ENCODE measurements at regions not wholly inside any gene's neighbourhood (a gene's known extent, or its start where the extent isn't known, plus 50 kb on each side); places are given as distances from the start of the nearest gene placed in this dataset.
"Not testable (repeated sequence)": the region's sequence is repeated elsewhere in the genome, so short reads cannot be mapped to it uniquely, and the experiment has no call there.

DNA sequence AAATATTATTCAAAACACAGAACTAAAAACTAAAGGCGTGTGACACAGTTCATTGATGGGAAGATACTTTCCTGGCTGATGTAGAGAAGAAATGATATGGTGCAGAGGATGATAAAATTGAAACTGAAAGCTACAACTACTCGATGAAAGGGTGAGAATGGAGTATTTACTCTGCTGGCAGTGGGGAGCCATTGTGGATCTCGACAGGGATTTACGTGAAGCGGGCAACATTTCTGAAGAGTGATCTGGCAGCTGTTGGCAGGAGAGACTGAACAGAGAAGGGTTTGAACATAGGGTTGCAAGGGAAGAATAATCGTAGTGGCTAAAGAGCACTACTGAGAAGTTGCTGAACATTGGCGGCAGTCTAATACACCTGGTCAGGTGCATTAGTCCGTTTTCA, 464.9 kb downstream of the PDZRN4 start:
- no peak for TF ChIP-seq EZH2phosphoT487 (IDR thresholded peaks at IDR 0.05; ENCODE audit: borderline replicate concordance, low read length)
- TF ChIP-seq EZH2 (IDR thresholded peaks at IDR 0.05; ENCODE audit: low read length, unreplicated experiment) = no peak
- TF ChIP-seq, protein P1, sequence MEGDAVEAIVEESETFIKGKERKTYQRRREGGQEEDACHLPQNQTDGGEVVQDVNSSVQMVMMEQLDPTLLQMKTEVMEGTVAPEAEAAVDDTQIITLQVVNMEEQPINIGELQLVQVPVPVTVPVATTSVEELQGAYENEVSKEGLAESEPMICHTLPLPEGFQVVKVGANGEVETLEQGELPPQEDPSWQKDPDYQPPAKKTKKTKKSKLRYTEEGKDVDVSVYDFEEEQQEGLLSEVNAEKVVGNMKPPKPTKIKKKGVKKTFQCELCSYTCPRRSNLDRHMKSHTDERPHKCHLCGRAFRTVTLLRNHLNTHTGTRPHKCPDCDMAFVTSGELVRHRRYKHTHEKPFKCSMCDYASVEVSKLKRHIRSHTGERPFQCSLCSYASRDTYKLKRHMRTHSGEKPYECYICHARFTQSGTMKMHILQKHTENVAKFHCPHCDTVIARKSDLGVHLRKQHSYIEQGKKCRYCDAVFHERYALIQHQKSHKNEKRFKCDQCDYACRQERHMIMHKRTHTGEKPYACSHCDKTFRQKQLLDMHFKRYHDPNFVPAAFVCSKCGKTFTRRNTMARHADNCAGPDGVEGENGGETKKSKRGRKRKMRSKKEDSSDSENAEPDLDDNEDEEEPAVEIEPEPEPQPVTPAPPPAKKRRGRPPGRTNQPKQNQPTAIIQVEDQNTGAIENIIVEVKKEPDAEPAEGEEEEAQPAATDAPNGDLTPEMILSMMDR (conservative IDR thresholded peaks at IDR 0.05; ENCODE audit: low read depth, low read length) = no peak
- ATAC-seq (no peak), DNase-seq (no peak)
- Histone ChIP-seq H3K27ac (ENCODE audit: low read length) (no peak overlapping the region), H3K36me3 (ENCODE audit: low read depth, low read length) (no peaks in the 10 kb centered on the region), H3K27me3 (ENCODE audit: low read length) (peaks cover 13% of the 10 kb centered on the region), H3K9me3 (ENCODE audit: low read length) (no peaks in the 10 kb centered on the region), H3K79me2 (ENCODE audit: low read length) (no peaks in the 10 kb centered on the region), H3K4me2 (ENCODE audit: low read length) (no peak overlapping the region), H3K4me1 (ENCODE audit: insufficient read depth, low read length) (no peaks in the 10 kb centered on the region), H4K20me1 (ENCODE audit: low read length) (no peaks in the 10 kb centered on the region), H3K9ac (ENCODE audit: low read length) (no peak overlapping the region), H2AFZ (ENCODE audit: low read length) (no peak overlapping the region), H3K9me2 (replicated peaks; ENCODE audit: low read length) (no peaks in the 10 kb centered on the region), H3F3A (ENCODE audit: low read length, unreplicated experiment) (no peaks in the 10 kb centered on the region), H3K4me3 (ENCODE audit: low read length) (no peak overlapping the region)
- CTCF ChIA-PET = no interaction called here
- intact Hi-C loops (cut with micrococcal nuclease) = no loop called here
- no TSS peak for BruUV-seq (replicated peaks)
- POLR2A ChIA-PET (ENCODE audit: unreplicated experiment) = no interaction called here

DNA sequence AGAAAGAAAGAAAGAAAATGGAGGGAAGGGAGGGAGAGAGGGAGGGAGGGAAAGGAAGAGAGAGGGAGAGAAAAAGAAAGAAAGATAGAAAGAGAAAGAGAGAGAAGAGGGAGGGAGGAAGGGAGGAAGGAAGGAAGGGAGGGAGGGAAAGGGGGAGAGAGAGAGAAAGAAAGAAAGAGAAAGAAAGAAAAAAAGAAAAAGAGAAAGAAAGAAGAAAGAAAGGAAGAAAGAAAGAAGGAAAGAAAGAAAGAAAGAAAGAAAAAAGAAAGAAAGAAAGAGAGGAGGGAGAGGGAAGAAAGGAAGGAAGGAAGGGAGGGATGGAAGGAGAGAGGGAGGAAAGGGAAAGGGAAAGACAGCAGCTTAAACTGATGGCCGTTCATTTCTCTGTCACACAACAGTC, 457.5 kb downstream of the PDZRN4 start:
- Histone ChIP-seq H3K9ac (ENCODE audit: low read length) (no peak overlapping the region), H3K4me2 (ENCODE audit: low read length) (no peak overlapping the region), H3K27ac (ENCODE audit: low read length) (no peak overlapping the region), H3K9me3 (ENCODE audit: low read length) (no peaks in the 10 kb centered on the region), H3K36me3 (ENCODE audit: low read depth, low read length) (no peaks in the 10 kb centered on the region), H3K27me3 (ENCODE audit: low read length) (no peaks in the 10 kb centered on the region), H3K79me2 (ENCODE audit: low read length) (no peaks in the 10 kb centered on the region), H4K20me1 (ENCODE audit: low read length) (no peaks in the 10 kb centered on the region), H3K4me3 (ENCODE audit: low read length) (no peak overlapping the region), H3K9me2 (replicated peaks; ENCODE audit: low read length) (no peaks in the 10 kb centered on the region), H2AFZ (ENCODE audit: low read length) (no peak overlapping the region), H3K4me1 (ENCODE audit: insufficient read depth, low read length) (no peaks in the 10 kb centered on the region), H3F3A (ENCODE audit: low read length, unreplicated experiment) (no peaks in the 10 kb centered on the region)
- DNase-seq (no peak), ATAC-seq (no peak)
- no TSS peak for BruUV-seq (replicated peaks)
- intact Hi-C loops (cut with micrococcal nuclease) = no loop called here
- no peak for TF ChIP-seq EZH2 (IDR thresholded peaks at IDR 0.05; ENCODE audit: low read length, unreplicated experiment)
- TF ChIP-seq, protein P1 (conservative IDR thresholded peaks at IDR 0.05; ENCODE audit: low read depth, low read length) = no peak
- TF ChIP-seq EZH2phosphoT487 (IDR thresholded peaks at IDR 0.05; ENCODE audit: borderline replicate concordance, low read length) = no peak
- CTCF ChIA-PET = no interaction called here
- POLR2A ChIA-PET (ENCODE audit: unreplicated experiment) = no interaction called here

DNA sequence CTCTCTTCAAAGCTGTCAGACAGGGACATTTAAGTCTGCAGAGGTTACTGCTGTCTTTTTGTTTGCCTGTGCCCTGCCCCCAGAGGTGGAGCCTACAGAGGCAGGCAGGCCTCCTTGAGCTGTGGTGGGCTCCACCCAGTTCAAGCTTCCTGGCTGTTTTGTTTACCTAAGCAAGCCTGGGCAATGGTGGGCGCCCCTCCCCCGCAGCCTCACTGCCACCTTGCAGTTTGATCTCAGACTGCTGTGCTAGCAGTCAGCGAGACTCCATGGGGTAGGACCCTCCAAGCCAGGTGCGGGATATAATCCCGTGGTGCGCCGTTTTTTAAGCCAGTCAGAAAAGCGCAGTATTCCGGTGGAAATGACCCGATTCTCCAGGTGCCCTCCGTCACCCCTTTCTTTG, 454.7 kb downstream of the PDZRN4 start:
- H4K20me1 ChIP-seq (ENCODE audit: low read length); H3K36me3 ChIP-seq (ENCODE audit: low read depth, low read length); DNase-seq; H2AFZ ChIP-seq (ENCODE audit: low read length); CTCF ChIA-PET; H3K79me2 ChIP-seq (ENCODE audit: low read length); POLR2A ChIA-PET (ENCODE audit: unreplicated experiment); BruUV-seq (replicated peaks); ATAC-seq; H3F3A ChIP-seq (ENCODE audit: low read length, unreplicated experiment); H3K27me3 ChIP-seq (ENCODE audit: low read length); H3K4me1 ChIP-seq (ENCODE audit: insufficient read depth, low read length); H3K4me3 ChIP-seq (ENCODE audit: low read length); H3K9ac ChIP-seq (ENCODE audit: low read length); intact Hi-C loops (cut with micrococcal nuclease); H3K4me2 ChIP-seq (ENCODE audit: low read length); H3K9me3 ChIP-seq (ENCODE audit: low read length); H3K27ac ChIP-seq (ENCODE audit: low read length); H3K9me2 ChIP-seq (replicated peaks; ENCODE audit: low read length): not testable (repeated sequence)

Data from PC-3 (cell line).